Calu3 (cell line): ENCODE measurements at regions not wholly inside any gene's neighbourhood (a gene's known extent, or its start where the extent isn't known, plus 50 kb on each side); places are given as distances from the start of the nearest gene placed in this dataset.
"Not testable (repeated sequence)": the region's sequence is repeated elsewhere in the genome, so short reads cannot be mapped to it uniquely, and the experiment has no call there.

Experiments used
- BruUV-seq: library from RNA; stranded (reverse); fragments of 400-500 nt; replicated peaks from 2 replicates; lab custom pipeline; 2021; lab: Mats Ljungman, UMichigan
- CTCF ChIA-PET: fragments of 300-600 bp; sonication (Branson Sonifier 250); formaldehyde crosslinking; loops from one replicate; lab custom pipeline; 2022; ENCODE audit warnings: antibody characterized with exemption; lab: Charles Lee
- DNase-seq: peaks from one replicate; pipeline ENCODE4 v3.0.0; 2022
- H3K27ac Mint-ChIP-seq: one replicate; pipeline ENCODE4 v1.8.0; 2022; ENCODE audit warnings: mixed read lengths; ENCODE audit not compliant: unreplicated experiment
- H3K27me3 Mint-ChIP-seq: one replicate; pipeline ENCODE4 v1.8.0; 2022; ENCODE audit warnings: mixed read lengths; ENCODE audit not compliant: unreplicated experiment
- H3K36me3 Mint-ChIP-seq: one replicate; pipeline ENCODE4 v1.8.0; 2022; ENCODE audit warnings: mild to moderate bottlenecking, moderate library complexity, mixed read lengths; ENCODE audit not compliant: insufficient read depth, unreplicated experiment
- H3K4me1 Mint-ChIP-seq: one replicate; pipeline ENCODE4 v1.8.0; 2022; ENCODE audit warnings: mild to moderate bottlenecking, low read depth, mixed read lengths; ENCODE audit not compliant: unreplicated experiment
- H3K4me3 Mint-ChIP-seq: one replicate; pipeline ENCODE4 v1.8.0; 2022; ENCODE audit warnings: mild to moderate bottlenecking, low read depth, moderate library complexity, mixed read lengths; ENCODE audit not compliant: unreplicated experiment
- H3K9me3 Mint-ChIP-seq: one replicate; pipeline ENCODE4 v1.8.0; 2022; ENCODE audit warnings: low read depth, mixed read lengths; ENCODE audit not compliant: unreplicated experiment
- intact Hi-C: fragments of 100-400 bp; cut with micrococcal nuclease; formaldehyde crosslinking; loops from one replicate; pipeline ENCODE4 v1.10.0; 2022; ENCODE audit not compliant: unreplicated experiment
- TF ChIP-seq, protein P1 (sequence below): fragments of 200-600 bp; IDR thresholded peaks from one replicate; pipeline ENCODE4 v1.8.0; 2022; ENCODE audit warnings: antibody characterized with exemption; ENCODE audit not compliant: unreplicated experiment

DNA sequence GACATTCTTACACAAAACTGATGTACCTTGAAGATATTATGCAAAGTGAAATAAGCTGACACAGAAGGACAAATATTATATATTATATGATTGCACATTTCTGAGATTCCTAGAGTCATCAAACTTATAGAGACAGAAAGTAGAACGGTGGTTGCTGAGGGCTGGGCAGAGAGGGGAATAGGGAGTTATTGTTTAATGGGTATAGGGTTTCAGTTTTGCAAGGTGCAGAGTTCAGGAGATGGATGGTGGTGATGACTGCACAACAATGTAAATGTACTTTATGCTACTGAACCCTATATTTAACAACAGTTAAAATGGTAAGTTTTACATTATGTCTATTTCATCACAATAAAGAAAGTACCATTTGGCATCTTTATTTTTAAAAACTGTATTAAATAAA is 315.8 kb upstream of the POU5F2 start:
- Mint-ChIP-seq H3K27ac (no peak overlapping the region), H3K27me3 (no peaks in the 10 kb centered on the region), H3K36me3 (peaks cover 5% of the 10 kb centered on the region), H3K9me3 (no peaks in the 10 kb centered on the region), H3K4me1 (no peaks in the 10 kb centered on the region), H3K4me3 (no peak overlapping the region)
- DNase-seq, result no peak
- TF ChIP-seq, protein P1, sequence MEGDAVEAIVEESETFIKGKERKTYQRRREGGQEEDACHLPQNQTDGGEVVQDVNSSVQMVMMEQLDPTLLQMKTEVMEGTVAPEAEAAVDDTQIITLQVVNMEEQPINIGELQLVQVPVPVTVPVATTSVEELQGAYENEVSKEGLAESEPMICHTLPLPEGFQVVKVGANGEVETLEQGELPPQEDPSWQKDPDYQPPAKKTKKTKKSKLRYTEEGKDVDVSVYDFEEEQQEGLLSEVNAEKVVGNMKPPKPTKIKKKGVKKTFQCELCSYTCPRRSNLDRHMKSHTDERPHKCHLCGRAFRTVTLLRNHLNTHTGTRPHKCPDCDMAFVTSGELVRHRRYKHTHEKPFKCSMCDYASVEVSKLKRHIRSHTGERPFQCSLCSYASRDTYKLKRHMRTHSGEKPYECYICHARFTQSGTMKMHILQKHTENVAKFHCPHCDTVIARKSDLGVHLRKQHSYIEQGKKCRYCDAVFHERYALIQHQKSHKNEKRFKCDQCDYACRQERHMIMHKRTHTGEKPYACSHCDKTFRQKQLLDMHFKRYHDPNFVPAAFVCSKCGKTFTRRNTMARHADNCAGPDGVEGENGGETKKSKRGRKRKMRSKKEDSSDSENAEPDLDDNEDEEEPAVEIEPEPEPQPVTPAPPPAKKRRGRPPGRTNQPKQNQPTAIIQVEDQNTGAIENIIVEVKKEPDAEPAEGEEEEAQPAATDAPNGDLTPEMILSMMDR, result no peak
- BruUV-seq, result no TSS peak
- intact Hi-C loops, result no loop called here
- CTCF ChIA-PET, result no interaction called here

GRCh38 chr5:94049307-94049922 is 308.0 kb upstream of the POU5F2 start:
- H3K36me3 Mint-ChIP-seq, H3K4me3 Mint-ChIP-seq, H3K27me3 Mint-ChIP-seq, DNase-seq, H3K4me1 Mint-ChIP-seq, intact Hi-C loops, H3K9me3 Mint-ChIP-seq, BruUV-seq, H3K27ac Mint-ChIP-seq: not testable (repeated sequence)
- CTCF ChIA-PET, result interaction anchor here (0.7 kb wide), 1 partner anchor 564 kb away, joined by 3 read pairs; no protein-coding TSS in a partner anchor

GRCh38 chr5:94045839-94046782 is 304.7 kb upstream of the POU5F2 start:
- TF ChIP-seq, protein P1, result no peak
- intact Hi-C loops, result no loop called here

DNA sequence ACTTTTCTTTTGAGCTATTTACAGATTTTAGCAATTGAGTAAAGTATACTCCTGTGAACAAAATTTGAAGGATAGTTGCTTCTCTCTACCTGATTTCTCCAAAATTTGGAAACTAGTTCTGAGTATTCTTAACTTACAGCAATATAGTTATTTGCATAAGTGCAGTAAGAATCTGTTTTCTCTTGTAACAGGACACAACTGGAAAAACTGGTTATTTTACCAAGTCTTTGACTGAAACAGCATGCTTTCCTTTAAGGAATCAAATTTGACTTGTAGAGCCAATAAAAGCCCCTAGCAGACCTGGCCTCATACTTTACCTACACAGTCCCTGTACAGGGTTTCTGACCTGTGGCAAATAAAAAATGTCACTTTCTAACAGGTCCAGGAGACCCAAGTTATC is 301.9 kb upstream of the POU5F2 start:
- TF ChIP-seq, protein P1, result no peak
- Mint-ChIP-seq H3K27me3 (no peaks in the 10 kb centered on the region), H3K9me3 (no peaks in the 10 kb centered on the region), H3K27ac (no peak overlapping the region), H3K4me1 (no peaks in the 10 kb centered on the region), H3K4me3 (no peak overlapping the region), H3K36me3 (no peaks in the 10 kb centered on the region)
- no peak for DNase-seq
- intact Hi-C loops, result no loop called here
- no TSS peak for BruUV-seq
- CTCF ChIA-PET, result no interaction called here

More at GRCh38 chr5:94045839-94046782, 304.7 kb upstream of the POU5F2 start:
- CTCF ChIA-PET, result no interaction called here
- BruUV-seq, result no TSS peak
- Mint-ChIP-seq H3K36me3 (no peaks in the 10 kb centered on the region), H3K27me3 (no peaks in the 10 kb centered on the region), H3K4me3 (no peak overlapping the region), H3K4me1 (no peaks in the 10 kb centered on the region), H3K27ac (no peak overlapping the region), H3K9me3 (no peaks in the 10 kb centered on the region)
- DNase-seq, result no peak
